ENCODE measurements at regions not wholly inside any gene's neighbourhood (a gene's known extent, or its start where the extent isn't known, plus 50 kb on each side); places are given as distances from the start of the nearest gene placed in this dataset.

DNA sequence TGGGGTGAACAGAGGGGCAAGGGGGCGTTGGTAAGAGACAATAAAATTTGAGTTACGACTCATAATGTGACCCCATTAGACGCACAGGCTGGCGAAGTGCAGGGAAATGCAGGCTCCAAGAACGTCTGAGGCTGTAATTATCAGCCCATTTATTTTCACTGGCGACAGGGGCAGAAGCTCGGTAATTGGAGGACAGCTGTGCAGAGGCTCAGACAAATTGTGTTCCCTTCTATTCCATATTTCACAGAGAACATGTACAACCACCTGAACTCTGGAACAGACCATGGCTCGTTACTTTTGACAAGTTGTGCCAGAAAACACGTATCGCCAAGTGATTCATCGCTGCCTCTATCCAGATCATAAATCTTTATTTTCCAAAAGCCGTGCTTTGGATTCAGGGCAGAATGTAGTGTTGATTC lies 137.3 kb upstream of the FRMD4A start:
- no peak for DNase-seq (ENCODE audit: low spot score)

DNA sequence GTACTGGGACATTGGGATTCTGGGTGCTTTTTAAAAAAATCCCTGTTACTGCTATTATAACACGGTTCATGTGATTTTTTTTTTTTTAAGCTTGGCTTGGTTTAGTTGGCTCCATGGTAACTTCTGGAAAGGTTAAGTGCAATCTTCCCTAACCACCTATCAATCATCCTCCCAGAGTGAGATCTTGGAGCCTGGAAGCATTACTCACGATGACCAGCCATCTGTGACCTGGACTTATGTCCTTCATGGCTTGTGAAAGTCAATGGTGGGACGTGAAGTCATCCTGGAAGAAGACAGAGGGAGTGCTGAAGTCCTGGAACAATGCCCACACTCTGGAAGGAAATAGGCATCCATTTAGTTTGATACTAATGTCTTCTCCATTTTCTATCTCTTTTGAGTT lies 135.5 kb upstream of the FRMD4A start:
- DNase-seq (ENCODE audit: low spot score): no peak

DNA sequence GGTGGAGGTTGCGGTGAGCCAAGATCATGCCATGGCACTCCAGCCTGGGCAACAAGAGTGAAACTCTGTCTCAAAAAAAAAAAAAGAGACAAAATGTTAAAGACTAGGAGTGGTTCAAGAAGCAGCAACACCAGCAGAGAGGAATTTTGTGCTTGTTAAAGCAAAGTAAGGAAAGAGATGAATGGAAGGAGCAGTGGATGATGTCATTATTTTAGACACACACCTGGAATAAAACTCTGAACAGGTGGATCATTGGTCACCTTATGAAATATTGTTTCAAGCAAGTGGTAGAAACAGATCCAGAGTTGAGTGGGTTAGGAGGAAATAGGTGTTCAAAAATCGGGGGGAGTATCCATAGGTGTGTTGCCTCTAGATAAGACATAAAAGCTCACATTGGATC lies 129.7 kb upstream of the FRMD4A start:
- no peak for DNase-seq (ENCODE audit: low spot score)

DNA sequence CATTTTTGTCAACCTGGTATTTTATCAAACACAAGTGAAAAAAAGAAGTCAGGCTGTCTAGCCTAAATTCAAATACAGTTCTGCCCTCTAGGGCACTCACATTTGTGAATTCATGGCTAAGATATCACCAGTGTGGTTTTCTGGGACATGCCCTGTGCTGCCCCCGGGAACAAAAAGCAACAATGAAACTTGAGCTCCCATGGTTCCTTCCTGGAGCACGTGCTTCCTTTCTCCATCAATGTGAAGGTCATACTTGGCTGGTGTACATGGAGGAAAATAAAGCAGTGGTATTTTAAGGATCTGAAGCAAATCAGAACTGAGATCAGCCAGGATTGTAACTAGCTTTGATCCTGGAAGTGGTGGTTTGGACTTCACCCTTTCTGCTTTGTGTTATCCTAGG lies 128.9 kb upstream of the FRMD4A start:
- peak; percentile 4 for DNase-seq (ENCODE audit: low spot score)

DNA sequence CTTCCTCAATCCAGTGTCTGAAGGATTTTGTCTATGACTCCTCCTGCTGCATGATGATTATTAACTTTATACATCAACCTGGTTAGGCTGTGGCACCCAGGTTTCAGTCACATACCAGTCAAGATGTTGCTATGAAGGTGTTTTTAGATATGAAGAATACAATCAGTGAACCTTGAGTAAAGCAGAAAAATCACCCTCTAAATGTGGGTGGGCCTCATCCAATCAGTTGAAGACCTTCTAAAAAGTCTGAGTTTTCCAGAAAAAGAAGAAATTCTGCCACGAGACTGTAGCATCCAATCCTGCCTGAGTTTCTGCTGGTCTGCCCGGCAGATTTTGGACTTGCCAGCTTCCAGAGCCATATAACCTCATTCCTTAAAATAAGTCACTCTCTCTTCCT lies 126.1 kb upstream of the FRMD4A start:
- DNase-seq (ENCODE audit: low spot score): no peak

DNA sequence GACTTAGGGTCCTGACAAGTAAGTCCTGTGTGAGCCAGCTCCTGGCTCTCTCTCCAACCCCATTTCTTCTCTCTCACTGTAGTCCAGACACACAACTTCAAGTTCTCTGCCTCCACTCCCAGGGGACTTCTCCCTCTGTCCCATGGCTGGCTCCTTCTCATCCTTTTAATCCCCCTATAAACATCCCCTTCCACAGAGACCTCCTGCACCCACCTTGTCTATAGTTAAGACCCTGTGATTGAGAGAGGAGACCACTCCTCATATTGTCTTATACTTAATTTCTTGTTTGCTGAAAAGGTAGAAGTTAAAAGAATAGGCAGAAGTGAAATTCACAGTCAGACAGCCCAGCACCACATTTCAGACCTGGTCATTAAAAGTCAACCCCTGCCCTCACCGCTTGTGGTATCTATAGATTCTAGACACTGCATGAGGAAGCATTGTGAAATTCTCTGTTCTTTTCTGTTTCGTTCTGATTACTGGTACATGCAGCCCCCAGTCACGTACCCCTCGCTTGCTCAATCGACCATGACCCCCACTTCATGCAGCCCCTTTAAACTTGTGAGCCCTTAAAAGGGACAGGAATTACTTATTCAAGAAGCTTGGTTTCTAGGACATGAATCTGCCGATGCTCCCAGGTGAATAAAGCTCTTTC lies 125.6 kb upstream of the FRMD4A start:
- DNase-seq (ENCODE audit: low spot score): no peak

DNA sequence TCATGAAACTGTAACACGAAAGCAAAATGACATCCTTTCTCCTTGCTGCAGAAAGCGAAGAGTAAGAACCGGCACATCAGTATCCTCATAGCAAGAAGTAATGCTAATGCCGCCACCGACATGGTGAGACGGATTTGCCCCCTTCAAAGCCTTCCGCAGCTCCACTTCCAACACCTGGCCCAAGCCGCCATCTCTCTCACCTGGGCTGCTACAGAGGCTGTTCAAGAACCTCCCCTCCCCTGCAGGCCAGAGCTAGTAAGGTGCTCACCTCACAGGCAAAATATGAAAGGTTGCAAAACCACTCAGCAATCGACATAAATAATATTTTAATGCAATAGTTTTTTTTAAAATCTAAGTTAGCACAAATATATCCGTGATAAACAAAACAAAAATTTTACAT lies 123.9 kb upstream of the FRMD4A start:
- DNase-seq (ENCODE audit: low spot score): no peak

DNA sequence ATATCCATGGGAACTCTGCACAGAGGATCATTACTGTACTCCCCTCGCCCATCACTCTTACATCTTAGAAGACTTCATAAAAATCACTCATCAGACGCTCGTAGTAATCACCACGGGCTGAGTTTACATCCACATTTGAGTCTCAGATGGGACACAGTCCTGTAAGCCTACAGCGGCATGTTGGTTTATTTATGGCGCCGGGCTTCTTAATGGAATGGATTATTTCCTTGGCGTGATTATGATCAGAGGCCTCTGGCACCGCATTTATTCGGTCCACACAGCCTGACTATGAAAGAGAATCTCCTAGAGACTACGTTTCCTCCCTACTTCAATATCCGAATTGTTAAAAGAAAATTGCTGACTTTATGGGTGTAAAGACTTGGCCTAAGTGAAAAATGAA lies 123.5 kb upstream of the FRMD4A start:
- DNase-seq (ENCODE audit: low spot score): no peak

DNA sequence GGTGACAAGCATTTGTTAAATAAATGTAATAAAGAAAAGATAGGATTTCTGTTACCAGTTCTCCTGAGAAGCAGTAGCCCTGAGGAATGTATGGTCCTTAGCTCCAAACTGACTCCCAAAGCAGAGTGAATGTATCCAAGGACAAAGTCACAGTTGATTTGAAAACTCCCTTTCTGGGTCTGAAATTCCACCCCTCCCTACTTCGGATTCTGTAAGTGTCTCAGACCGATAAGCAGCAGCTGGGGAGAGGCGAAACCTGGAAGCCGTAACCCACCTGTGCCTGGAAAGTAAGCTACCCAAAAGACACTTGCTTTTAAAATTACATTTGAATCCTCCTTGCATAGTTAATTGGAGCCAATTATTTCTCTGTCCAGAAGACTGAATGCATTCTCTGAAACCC lies 122.9 kb upstream of the FRMD4A start:
- DNase-seq (ENCODE audit: low spot score): no peak

DNA sequence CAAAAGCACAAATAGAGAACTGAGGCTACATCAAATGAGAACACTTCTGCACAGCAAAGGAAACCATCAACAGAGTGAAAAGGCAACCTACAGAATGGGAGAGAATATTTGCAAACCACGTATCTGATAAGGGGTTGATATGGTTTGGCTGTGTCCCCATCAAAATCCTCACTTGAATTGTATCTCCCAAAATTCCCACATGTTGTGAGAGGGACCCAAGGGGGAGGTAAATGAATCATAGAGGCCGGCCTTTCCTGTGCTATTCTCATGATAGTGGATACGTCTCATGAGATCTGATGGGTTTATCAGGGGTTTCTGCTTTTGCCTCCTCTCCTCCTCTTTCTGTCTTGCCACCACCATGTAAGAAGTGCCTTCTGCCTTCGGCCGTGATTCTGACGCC lies 120.6 kb upstream of the FRMD4A start:
- DNase-seq (ENCODE audit: low spot score): no peak

DNA sequence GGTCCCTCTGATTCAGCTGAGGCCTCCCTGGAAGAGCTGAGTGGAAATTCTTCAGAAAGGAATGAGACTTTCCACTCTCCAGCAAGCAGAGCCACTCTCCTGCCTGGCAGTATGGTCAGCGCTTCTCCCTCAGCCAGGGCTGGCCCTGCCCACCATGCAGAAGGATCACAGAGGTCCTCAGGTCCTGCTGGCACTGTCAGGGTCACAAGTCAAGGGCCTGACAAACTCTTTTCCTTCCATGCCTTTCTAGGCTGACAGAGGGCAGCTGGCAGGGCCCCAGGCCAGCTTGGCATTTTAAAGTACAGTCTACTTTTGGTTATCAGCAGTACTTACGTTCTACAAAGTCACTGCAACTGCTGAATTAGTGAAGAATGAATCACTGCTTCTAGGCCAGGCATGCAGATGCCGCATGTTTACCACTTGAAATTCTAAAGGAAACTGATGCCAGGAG lies 119.3 kb upstream of the FRMD4A start:
- DNase-seq (ENCODE audit: low spot score): no peak

DNA sequence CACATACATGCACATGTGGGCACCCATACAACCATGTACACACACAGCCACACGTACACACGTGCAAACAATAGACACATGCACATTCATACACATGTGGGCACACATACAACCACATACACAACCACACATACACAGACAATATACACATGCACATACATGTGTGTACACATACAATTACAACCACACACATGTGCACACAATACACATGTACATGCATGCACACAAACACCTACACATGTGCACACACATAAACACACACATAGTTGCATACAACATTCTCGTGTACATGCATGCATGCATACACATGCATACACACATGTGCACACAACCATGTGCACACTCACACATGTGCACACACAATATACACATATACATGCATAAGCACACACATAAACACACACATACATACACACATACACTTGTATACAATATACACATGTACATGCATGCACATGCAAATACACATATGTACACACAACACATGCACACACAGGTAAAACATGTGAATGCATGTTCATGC lies 118.6 kb upstream of the FRMD4A start:
- DNase-seq (ENCODE audit: low spot score): no peak

DNA sequence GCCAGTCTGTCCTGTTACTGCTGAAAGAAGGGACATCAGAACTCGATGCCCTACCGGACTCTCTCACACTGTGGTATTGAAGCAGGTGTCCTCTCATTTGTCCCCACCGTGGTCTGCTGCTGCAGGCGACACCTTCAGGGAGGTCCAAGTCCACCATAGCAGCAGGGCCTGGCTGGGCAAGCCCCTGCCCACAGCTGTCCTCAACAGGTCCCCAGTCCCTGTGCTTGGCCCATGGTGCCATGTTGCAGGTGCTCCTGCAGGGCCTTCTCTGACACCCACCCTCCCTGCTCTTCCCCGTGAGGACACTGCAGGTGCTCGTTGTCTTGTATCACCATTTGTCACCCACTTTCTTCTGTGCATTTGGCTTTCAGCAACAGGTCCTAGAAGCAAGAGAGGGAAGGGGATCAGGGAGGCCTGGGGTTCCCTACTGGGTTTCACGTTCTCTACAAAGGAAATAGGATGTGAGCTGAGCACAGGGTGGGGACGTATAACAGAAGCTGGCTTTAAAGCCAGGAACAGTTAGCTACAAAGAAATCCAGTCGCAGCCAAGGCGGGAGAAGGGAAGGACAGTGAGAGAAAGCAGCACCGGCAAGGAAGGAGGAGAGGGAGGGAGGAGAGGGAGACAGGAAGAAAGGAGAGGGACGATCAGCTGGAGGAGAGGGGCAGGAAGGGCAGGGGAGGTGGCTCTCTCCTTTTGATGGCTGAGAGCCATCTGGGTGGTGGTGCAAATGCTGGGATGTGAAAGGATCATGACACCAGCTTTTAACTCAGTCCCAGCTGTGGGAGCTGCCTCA lies 117.7 kb upstream of the FRMD4A start:
- no peak for DNase-seq (ENCODE audit: low spot score)

DNA sequence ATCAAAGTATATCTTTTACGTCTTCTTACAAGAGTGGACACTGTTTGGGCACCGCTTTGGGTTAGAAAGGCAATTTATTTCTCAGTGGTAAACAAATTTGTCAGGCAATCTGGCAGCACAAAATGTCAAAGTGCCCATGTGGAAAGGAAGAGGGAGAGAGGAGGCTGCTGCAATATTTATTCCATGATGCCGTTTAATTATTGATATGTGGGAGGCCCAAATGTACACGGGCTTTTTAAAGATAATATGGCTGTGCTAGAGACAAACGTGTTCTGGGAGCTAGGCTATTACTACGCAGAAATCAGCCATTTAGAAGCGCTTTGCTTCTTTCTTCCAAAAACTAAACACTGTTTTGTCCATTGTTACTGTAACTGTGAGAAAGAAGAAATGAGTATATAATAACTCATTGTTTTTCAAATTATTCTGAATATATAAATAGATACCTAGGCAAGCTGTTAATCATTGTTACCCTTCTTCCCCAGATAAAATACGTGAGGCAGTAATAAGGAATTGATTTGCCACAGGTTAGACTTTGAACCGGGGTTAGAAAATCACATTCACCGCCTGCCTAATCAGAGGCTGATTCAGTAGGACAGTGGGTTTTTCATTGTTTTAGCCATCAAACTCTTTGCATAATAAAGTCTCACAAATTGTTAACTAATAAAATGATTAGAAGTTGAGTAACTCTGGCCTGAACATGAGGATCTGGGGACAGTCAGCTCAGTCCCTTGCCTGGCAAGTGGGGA lies 116.5 kb upstream of the FRMD4A start:
- no peak for DNase-seq (ENCODE audit: low spot score)

DNA sequence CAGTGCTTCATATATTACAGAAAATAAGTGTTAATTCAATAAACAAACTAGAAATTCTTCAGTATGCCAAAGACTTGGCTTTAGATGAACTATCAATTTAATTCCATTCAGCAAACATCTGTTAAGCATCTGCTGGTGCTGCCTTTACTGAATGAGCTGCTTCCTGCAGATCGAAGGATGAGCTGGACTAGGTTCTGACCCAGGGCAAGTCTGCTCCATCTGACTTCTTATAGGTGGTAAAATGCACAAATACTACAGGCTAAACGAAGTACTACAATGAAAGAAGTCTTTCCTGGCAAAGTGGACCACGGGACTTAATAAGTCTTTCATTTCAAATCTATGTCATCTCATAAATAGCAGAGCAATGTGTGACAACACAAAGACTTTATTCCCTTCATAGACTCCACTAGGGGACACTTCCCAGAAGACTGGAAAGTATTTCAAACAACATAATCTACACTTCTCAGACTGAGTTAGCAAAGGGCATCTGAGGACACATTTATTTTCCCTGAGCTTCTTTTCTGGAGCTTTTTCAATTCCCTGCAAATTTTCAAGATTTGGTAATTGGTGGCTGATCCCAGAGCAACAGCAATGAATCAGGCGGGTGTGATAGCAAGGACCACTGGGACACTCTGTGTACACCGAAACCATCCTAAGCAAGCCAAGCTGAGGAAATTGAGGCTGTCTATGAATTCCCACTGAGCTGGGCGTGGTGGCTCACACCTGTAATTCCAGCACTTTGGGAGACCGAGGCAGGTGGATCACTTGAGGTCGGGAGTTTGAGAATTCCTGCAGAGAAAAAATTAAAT lies 108.9 kb upstream of the FRMD4A start:
- no peak for DNase-seq (ENCODE audit: low spot score)

DNA sequence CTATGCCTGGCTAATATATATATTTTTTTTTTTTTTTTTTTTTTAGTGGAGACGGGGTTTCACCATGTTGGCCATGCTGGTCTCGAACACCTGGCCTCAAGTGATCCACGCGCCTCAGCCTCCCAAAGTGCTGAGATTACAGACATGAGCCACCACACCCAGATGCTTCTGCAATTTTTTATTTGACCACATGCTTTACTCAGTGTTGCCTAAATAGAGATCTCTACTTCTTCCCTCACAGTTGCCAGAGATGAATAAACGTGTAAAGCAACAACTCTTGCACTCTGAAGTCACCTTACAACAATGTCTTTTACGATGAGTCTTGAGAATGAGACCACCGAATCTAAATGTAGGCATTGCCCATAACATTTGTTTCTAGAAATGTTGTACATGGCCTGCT lies 107.9 kb upstream of the FRMD4A start:
- DNase-seq (ENCODE audit: low spot score): no peak

DNA sequence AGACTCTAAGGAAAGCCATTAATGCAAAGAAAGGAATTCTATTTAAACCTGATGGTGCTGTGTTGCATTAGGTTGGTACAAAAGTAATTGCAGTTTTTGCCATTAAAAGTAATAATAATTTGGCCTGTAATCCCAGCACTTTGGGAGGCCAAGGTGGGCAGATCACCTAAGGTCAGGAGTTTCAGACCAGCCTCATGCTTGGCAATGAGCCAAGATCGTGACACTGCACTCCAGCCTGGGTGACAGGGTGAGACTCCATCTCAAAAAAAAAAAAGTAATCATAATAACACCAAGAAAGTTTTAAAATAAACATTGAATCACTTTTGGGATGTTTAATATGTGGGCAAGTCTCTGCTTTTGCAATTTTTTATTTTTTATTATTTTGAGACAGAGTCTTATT lies 107.3 kb upstream of the FRMD4A start:
- DNase-seq (ENCODE audit: low spot score): no peak

DNA sequence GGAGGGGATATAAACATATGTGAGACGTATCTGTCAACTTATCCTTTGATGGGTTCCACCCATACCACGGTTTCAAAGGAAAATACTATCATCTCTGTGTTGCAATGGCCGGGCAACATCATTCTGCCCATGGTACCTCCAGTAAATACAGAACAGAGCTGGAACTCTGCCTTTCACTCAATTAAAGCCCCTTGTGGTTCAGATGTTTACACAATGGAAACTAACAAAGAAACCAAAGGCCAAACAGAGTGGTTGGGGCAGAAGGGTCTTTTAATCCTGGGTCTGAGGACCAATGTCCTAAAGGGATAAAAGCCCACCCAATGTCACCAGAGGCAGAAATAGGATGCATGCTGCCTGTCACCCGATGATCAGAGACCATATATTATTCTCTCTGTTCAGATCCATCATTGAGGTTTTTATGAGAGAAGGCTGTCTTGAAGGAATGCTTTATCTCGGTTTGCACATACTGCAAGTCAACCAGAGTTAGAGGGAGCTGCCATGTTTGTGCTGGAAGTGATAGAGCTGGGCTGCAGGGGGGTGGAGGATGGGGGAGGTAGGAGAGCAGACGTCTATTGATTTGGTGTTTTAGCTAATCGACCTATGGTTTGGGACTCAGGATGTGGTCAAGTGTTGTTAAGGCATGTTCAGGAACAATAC lies 105.4 kb upstream of the FRMD4A start:
- DNase-seq (ENCODE audit: low spot score): no peak

DNA sequence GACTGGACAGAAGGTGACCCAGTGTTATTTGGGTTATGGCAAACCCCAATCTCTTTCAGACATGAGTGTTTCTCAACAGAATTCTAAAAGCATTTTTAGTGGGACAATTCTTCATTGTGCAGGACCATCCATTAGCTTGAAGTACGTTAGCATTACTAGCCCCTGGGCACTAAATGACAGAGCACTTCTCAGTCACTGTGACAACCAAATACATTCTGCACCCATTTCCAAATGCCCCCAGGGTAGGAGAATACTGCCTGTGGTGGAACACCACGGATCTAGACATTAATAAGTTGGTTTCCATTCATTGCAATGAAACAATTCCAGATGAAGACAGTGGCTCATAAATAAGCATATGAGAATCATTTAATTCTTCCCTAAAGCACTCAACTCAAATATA lies 102.4 kb upstream of the FRMD4A start:
- DNase-seq (ENCODE audit: low spot score): no peak

DNA sequence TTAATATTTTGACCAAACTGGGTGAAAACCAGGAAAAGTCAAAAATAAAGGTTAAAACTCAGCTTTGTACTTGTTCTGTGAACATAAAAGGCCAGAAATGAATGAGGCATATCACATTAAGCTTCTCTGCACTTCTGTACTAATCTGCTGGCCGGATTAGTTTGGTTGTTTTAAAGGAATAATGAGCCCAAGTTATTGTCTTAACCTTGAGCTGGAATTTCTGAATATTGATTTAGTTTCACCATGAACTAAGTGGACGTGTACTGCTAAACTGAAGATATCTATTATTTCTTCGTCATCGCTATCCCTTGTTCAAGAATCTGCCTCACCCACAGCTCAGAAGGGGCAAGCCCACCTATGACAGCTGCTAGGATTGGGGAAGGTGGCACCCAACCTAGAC lies 101.1 kb upstream of the FRMD4A start:
- DNase-seq (ENCODE audit: low spot score): no peak

DNA sequence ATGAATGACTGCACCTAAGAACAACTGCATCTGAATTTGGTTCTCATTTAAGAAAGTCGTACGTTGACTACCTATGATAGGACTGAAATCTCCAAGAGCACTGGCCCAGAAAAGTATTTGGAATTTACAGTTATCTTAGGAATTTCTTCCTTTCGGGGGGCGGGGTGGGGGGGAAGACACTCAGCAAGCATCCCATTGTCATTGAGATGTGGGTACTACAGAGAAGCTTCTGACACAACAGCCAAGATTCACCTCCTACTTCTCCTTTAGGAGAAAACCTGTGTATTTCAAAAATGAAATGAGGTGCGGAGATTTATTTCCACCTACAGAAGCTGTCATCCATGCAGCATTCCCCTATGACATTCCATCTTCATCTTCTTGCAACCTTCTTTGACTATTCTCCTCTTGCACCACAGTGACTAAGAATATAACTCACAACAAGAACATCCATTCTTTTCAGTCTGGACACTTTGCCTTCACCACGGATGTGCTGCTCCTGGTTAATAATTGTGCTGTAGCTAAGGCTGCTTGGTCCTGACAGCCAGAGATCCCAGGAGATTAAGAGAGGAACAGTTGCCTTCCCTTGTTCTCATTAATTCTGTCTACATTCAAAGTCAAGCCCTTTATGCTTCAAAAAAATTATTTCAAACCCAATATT lies 98.4 kb upstream of the FRMD4A start:
- no peak for DNase-seq (ENCODE audit: low spot score)
